ENCODE measurements at regions not wholly inside any gene's neighbourhood (a gene's known extent, or its start where the extent isn't known, plus 50 kb on each side); places are given as distances from the start of the nearest gene placed in this dataset.

DNA sequence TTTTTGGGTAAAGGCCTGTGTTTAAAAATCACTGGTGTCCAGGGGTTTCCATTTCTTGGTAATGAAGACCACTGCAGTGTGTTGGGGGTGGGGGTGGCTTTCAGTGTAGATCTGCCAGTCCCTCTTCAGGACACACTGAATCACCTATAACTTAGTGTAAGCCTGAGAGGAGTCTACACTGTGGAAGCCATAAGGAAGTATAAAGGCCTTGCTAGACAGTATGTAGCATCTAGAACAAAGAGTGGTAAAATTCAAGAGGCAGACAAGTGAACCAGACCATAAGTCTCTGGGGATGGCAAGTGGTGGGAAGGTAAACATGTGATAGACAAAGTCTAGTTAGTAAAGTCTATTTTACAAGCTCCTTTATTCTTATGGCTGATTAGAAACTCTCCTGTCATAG, 191.8 kb downstream of the CCNG2 start:
- H3K36me3 ChIP-seq (ENCODE audit: insufficient read depth), result no peaks in the 10 kb centered on the region
- Mint-ChIP-seq H3K4me1 (peaks cover 6% of the 10 kb centered on the region; the same call in 2 of the 3 replicates), H3K27ac (no peak overlapping the region), H3K27me3 (ENCODE audit: insufficient read depth, low read depth, poor library complexity) (peaks cover 3% of the 10 kb centered on the region), H3K36me3 (ENCODE audit: low read depth) (0 out of 3 replicates have a peak, but pooled peaks cover 3% of the 10 kb centered on the region), H3K4me3 (no peak overlapping the region), H3K9me3 (peaks cover 4% of the 10 kb centered on the region; the same call in 2 of the 3 replicates)
- no peaks in the 10 kb centered on the region for H3K27me3 ChIP-seq (ENCODE audit: insufficient read depth)
- H3F3A ChIP-seq (replicated peaks; ENCODE audit: low read depth), result no peaks in the 10 kb centered on the region
- TF ChIP-seq EZH2 (IDR thresholded peaks at IDR 0.05; ENCODE audit: low read depth, unreplicated experiment) (no peak), JUNB (IDR thresholded peaks at IDR 0.05; ENCODE audit: unreplicated experiment) (no peak), STAT1 (IDR thresholded peaks at IDR 0.05; ENCODE audit: unreplicated experiment) (no peak), ZNF114 (CRISPR knock-in tag; IDR thresholded peaks at IDR 0.05) (no peak)
- TF ChIP-seq, protein P1, sequence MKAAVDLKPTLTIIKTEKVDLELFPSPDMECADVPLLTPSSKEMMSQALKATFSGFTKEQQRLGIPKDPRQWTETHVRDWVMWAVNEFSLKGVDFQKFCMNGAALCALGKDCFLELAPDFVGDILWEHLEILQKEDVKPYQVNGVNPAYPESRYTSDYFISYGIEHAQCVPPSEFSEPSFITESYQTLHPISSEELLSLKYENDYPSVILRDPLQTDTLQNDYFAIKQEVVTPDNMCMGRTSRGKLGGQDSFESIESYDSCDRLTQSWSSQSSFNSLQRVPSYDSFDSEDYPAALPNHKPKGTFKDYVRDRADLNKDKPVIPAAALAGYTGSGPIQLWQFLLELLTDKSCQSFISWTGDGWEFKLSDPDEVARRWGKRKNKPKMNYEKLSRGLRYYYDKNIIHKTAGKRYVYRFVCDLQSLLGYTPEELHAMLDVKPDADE (IDR thresholded peaks at IDR 0.05), result no peak
- no peak overlapping the region for H3K4me3 ChIP-seq
- no peak for ATAC-seq
- DNase-seq (ENCODE audit: low spot score), result no peak
- H3K79me2 ChIP-seq (replicated peaks; ENCODE audit: insufficient read depth), result no peaks in the 10 kb centered on the region
- H3K27ac ChIP-seq (ENCODE audit: low read depth), result no peak overlapping the region
- H3K9me2 ChIP-seq (ENCODE audit: insufficient read depth), result 0 out of 2 replicates have a peak, but pooled peaks cover 6% of the 10 kb centered on the region
- no peak overlapping the region for H3K4me2 ChIP-seq
- no peak overlapping the region for H2AFZ ChIP-seq
- no peaks in the 10 kb centered on the region for H4K20me1 ChIP-seq (replicated peaks; ENCODE audit: insufficient read depth)
- H3K4me1 ChIP-seq (ENCODE audit: insufficient read depth), result peaks cover 4% of the 10 kb centered on the region; the same call in 1 of the 2 replicates

DNA sequence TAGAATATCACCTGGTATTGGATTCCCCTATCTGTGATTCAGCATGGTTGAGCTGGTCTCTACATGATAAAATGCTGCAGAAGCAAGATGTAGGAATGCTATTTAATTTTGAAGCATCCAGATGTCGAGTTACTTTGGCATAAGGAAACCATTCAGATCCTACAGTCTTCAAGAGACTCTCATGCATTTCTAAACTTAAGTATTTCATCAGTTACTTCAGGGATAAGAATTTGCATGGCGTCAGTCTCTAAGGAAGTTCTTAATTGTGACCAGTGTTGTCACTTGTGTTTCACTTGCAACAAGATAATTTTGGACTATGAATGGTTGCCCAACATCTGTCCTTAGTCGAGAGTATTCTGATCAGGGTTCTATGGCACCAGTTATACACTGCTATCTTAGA, 192.4 kb downstream of the CCNG2 start:
- H3K4me2 ChIP-seq, result no peak overlapping the region

More for the DNA sequence above, 192.4 kb downstream of the CCNG2 start:
- no peak overlapping the region for H3K4me3 Mint-ChIP-seq
- no peak for ATAC-seq
- no peaks in the 10 kb centered on the region for H3K36me3 Mint-ChIP-seq (ENCODE audit: low read depth)
- H3K9me3 Mint-ChIP-seq, result no peaks in the 10 kb centered on the region
- H3K4me3 ChIP-seq, result no peak overlapping the region
- no peaks in the 10 kb centered on the region for H3F3A ChIP-seq (replicated peaks; ENCODE audit: low read depth)
- H3K79me2 ChIP-seq (replicated peaks; ENCODE audit: insufficient read depth), result no peaks in the 10 kb centered on the region
- H3K27me3 ChIP-seq (ENCODE audit: insufficient read depth), result no peaks in the 10 kb centered on the region
- H3K4me1 ChIP-seq (ENCODE audit: insufficient read depth), result peaks cover 4% of the 10 kb centered on the region; the same call in 1 of the 2 replicates
- peaks cover 3% of the 10 kb centered on the region for H3K27me3 Mint-ChIP-seq (ENCODE audit: insufficient read depth, low read depth, poor library complexity)
- TF ChIP-seq CREB1 (CRISPR knock-in tag; IDR thresholded peaks at IDR 0.05; ENCODE audit: low read depth) (no peak), STAT1 (IDR thresholded peaks at IDR 0.05; ENCODE audit: unreplicated experiment) (no peak), EZH2phosphoT487 (IDR thresholded peaks at IDR 0.05; ENCODE audit: unreplicated experiment) (no peak), ZNF331 (CRISPR knock-in tag; IDR thresholded peaks at IDR 0.05; ENCODE audit: low read depth) (no peak), JUNB (IDR thresholded peaks at IDR 0.05; ENCODE audit: unreplicated experiment) (no peak), POLR2AphosphoS5 (IDR thresholded peaks at IDR 0.05; ENCODE audit: low read depth) (no peak)
- TF ChIP-seq, protein P2, sequence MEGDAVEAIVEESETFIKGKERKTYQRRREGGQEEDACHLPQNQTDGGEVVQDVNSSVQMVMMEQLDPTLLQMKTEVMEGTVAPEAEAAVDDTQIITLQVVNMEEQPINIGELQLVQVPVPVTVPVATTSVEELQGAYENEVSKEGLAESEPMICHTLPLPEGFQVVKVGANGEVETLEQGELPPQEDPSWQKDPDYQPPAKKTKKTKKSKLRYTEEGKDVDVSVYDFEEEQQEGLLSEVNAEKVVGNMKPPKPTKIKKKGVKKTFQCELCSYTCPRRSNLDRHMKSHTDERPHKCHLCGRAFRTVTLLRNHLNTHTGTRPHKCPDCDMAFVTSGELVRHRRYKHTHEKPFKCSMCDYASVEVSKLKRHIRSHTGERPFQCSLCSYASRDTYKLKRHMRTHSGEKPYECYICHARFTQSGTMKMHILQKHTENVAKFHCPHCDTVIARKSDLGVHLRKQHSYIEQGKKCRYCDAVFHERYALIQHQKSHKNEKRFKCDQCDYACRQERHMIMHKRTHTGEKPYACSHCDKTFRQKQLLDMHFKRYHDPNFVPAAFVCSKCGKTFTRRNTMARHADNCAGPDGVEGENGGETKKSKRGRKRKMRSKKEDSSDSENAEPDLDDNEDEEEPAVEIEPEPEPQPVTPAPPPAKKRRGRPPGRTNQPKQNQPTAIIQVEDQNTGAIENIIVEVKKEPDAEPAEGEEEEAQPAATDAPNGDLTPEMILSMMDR (conservative IDR thresholded peaks at IDR 0.05; ENCODE audit: low read depth in 2 of 2), result no peak
- TF ChIP-seq, protein P3, sequence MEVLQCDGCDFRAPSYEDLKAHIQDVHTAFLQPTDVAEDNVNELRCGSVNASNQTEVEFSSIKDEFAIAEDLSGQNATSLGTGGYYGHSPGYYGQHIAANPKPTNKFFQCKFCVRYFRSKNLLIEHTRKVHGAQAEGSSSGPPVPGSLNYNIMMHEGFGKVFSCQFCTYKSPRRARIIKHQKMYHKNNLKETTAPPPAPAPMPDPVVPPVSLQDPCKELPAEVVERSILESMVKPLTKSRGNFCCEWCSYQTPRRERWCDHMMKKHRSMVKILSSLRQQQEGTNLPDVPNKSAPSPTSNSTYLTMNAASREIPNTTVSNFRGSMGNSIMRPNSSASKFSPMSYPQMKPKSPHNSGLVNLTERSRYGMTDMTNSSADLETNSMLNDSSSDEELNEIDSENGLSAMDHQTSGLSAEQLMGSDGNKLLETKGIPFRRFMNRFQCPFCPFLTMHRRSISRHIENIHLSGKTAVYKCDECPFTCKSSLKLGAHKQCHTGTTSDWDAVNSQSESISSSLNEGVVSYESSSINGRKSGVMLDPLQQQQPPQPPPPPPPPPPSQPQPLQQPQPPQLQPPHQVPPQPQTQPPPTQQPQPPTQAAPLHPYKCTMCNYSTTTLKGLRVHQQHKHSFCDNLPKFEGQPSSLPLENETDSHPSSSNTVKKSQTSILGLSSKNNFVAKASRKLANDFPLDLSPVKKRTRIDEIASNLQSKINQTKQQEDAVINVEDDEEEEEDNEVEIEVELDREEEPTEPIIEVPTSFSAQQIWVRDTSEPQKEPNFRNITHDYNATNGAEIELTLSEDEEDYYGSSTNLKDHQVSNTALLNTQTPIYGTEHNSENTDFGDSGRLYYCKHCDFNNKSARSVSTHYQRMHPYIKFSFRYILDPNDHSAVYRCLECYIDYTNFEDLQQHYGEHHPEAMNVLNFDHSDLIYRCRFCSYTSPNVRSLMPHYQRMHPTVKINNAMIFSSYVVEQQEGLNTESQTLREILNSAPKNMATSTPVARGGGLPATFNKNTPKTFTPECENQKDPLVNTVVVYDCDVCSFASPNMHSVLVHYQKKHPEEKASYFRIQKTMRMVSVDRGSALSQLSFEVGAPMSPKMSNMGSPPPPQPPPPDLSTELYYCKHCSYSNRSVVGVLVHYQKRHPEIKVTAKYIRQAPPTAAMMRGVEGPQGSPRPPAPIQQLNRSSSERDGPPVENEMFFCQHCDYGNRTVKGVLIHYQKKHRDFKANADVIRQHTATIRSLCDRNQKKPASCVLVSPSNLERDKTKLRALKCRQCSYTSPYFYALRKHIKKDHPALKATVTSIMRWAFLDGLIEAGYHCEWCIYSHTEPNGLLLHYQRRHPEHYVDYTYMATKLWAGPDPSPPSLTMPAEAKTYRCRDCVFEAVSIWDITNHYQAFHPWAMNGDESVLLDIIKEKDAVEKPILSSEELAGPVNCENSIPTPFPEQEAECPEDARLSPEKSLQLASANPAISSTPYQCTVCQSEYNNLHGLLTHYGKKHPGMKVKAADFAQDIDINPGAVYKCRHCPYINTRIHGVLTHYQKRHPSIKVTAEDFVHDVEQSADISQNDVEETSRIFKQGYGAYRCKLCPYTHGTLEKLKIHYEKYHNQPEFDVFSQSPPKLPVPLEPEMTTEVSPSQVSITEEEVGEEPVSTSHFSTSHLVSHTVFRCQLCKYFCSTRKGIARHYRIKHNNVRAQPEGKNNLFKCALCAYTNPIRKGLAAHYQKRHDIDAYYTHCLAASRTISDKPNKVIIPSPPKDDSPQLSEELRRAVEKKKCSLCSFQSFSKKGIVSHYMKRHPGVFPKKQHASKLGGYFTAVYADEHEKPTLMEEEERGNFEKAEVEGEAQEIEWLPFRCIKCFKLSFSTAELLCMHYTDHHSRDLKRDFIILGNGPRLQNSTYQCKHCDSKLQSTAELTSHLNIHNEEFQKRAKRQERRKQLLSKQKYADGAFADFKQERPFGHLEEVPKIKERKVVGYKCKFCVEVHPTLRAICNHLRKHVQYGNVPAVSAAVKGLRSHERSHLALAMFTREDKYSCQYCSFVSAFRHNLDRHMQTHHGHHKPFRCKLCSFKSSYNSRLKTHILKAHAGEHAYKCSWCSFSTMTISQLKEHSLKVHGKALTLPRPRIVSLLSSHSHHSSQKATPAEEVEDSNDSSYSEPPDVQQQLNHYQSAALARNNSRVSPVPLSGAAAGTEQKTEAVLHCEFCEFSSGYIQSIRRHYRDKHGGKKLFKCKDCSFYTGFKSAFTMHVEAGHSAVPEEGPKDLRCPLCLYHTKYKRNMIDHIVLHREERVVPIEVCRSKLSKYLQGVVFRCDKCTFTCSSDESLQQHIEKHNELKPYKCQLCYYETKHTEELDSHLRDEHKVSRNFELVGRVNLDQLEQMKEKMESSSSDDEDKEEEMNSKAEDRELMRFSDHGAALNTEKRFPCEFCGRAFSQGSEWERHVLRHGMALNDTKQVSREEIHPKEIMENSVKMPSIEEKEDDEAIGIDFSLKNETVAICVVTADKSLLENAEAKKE (CRISPR knock-in tag; IDR thresholded peaks at IDR 0.05), result no peak
- DNase-seq (ENCODE audit: low spot score), result no peak
- H4K20me1 ChIP-seq (replicated peaks; ENCODE audit: insufficient read depth), result no peaks in the 10 kb centered on the region
- H3K9me2 ChIP-seq (ENCODE audit: insufficient read depth), result 0 out of 2 replicates have a peak, but pooled peaks cover 6% of the 10 kb centered on the region
- H3K27ac ChIP-seq (ENCODE audit: low read depth), result no peak overlapping the region
- H3K4me1 Mint-ChIP-seq, result peaks cover 6% of the 10 kb centered on the region; the same call in 2 of the 3 replicates
- H3K27ac Mint-ChIP-seq, result no peak overlapping the region
- no peaks in the 10 kb centered on the region for H3K36me3 ChIP-seq (ENCODE audit: insufficient read depth)
- no peak overlapping the region for H2AFZ ChIP-seq
